Esophagus (tissue), 2 donors: ENCODE measurements at regions not wholly inside any gene's neighbourhood (a gene's known extent, or its start where the extent isn't known, plus 50 kb on each side); places are given as distances from the start of the nearest gene placed in this dataset.
"Not testable (repeated sequence)": the region's sequence is repeated elsewhere in the genome, so short reads cannot be mapped to it uniquely, and the experiment has no call there.

ENCODE experiments used
- H3K27ac ChIP-seq, 2 donors: one replicate each; pipeline ENCODE4 v1.5.1; 2013; ENCODE audit warnings: low read depth in 2 of 2, mild to moderate bottlenecking in 2 of 2, inconsistent platforms in 1 of 2, low read length in 1 of 2, moderate library complexity in 1 of 2
- H3K27me3 ChIP-seq, 2 donors: one replicate each; pipeline ENCODE4 v1.6.1; 2013; ENCODE audit warnings: low read length in 2 of 2, control low read depth in 1 of 2, mild to moderate bottlenecking in 1 of 2; ENCODE audit not compliant: insufficient read depth in 2 of 2, control insufficient read depth in 1 of 2
- H3K36me3 ChIP-seq, 2 donors: one replicate each; pipeline ENCODE4 v1.6.1; 2013; ENCODE audit warnings: low read length in 1 of 2; ENCODE audit not compliant: control insufficient read depth in 2 of 2, insufficient read depth in 2 of 2
- H3K4me1 ChIP-seq, 2 donors: one replicate each; pipeline ENCODE4 v1.6.1; 2013; ENCODE audit warnings: low read length in 1 of 2; ENCODE audit not compliant: control insufficient read depth in 2 of 2, insufficient read depth in 2 of 2
- H3K4me3 ChIP-seq, 2 donors: one replicate each; pipeline ENCODE4 v1.5.1; 2013; ENCODE audit warnings: low read length in 2 of 2, mild to moderate bottlenecking in 2 of 2, low read depth in 1 of 2, moderate library complexity in 1 of 2
- H3K9me3 ChIP-seq, 2 donors: one replicate each; pipeline ENCODE4 v1.6.1; 2013; ENCODE audit warnings: mild to moderate bottlenecking in 2 of 2, low read depth in 1 of 2, low read length in 1 of 2, moderate library complexity in 1 of 2; ENCODE audit not compliant: control insufficient read depth in 2 of 2, insufficient read depth in 1 of 2
- WGBS, 2 donors: extraction: QIAGEN DNeasy Blood & Tissue Kit; methylation state at CpG; one replicate each; pipeline ENCODE4 v1.1.7; 2013; 5-methylcytosine and 5-hydroxymethylcytosine counted together
- donor health status: healthy with polysubstance abuse.
- donor health status: Bipolar disorder and iron deficiency.

DNA sequence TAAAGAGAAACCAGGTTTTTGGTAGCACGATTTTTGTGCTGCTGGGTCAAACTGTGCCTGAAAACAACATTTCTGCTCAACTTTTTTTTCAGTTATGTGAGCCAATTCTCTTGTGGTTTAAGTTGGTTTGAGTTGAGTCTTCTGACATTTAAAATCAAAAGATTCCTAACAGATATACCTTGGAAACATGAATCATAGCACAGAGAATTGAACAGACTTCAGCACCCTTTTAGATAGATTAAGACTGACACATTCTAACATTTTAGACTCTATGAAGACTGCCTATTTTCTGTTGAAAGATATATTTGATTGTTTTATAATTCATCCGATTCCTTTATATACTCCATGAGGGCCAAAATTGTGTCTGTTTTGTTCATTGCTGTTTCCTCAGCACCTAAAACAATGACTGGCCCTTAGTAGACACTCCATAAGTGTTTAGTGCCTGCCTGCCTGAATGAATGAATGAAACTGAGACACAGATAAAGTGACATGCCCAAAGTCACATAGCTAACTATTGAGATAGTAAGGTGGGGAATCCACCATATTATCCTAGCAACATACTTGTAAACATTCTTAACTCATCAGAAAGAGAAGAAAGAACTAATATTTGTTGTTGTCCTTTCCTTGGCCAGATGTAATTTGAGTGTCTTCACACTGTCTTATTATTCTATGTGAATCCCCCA is 624.0 kb downstream of the MID1IP1 start:
- 85 to 88% methylated on average over 2 of the region's 2 CpGs for WGBS, 2 donors
- no peak overlapping the region for H3K4me3 ChIP-seq
- H3K27me3 ChIP-seq: no peaks in the 10 kb centered on the region
- H3K9me3 ChIP-seq: no peaks in the 10 kb centered on the region
- no peak overlapping the region for H3K27ac ChIP-seq
- no peaks in the 10 kb centered on the region for H3K4me1 ChIP-seq
- no peaks in the 10 kb centered on the region for H3K36me3 ChIP-seq

GRCh38 chrX:39426101-39426500 is 624.8 kb downstream of the MID1IP1 start:
- no peaks in the 10 kb centered on the region for H3K9me3 ChIP-seq
- no peak overlapping the region for H3K4me3 ChIP-seq
- H3K36me3 ChIP-seq: no peaks in the 10 kb centered on the region
- H3K27me3 ChIP-seq: no peaks in the 10 kb centered on the region
- no peak overlapping the region for H3K27ac ChIP-seq
- 86 to 93% methylated on average over 6 of the region's 6 CpGs for WGBS, 2 donors
- H3K4me1 ChIP-seq: no peaks in the 10 kb centered on the region

GRCh38 chrX:39427492-39427891 is 626.2 kb downstream of the MID1IP1 start:
- 57 to 69% methylated on average over 6 of the region's 6 CpGs for WGBS, 2 donors

GRCh38 chrX:39427906-39428305 is 626.6 kb downstream of the MID1IP1 start:
- Histone ChIP-seq H3K36me3 (no peaks in the 10 kb centered on the region), H3K27ac (no peak overlapping the region), H3K27me3 (no peaks in the 10 kb centered on the region), H3K4me1 (no peaks in the 10 kb centered on the region), H3K4me3 (no peak overlapping the region), H3K9me3 (no peaks in the 10 kb centered on the region)
- whole genome bisulfite sequencing, 2 donors: 59 to 65% methylated on average over 3 of the region's 3 CpGs

More at GRCh38 chrX:39427492-39427891, 626.2 kb downstream of the MID1IP1 start:
- H3K27me3 ChIP-seq: no peaks in the 10 kb centered on the region
- no peak overlapping the region for H3K27ac ChIP-seq
- H3K4me1 ChIP-seq: no peaks in the 10 kb centered on the region
- H3K4me3 ChIP-seq: no peak overlapping the region
- H3K36me3 ChIP-seq: no peaks in the 10 kb centered on the region
- no peaks in the 10 kb centered on the region for H3K9me3 ChIP-seq

GRCh38 chrX:39430551-39430950 is 629.3 kb downstream of the MID1IP1 start:
- no peaks in the 10 kb centered on the region for H3K36me3 ChIP-seq
- no peaks in the 10 kb centered on the region for H3K4me1 ChIP-seq
- 82 to 91% methylated on average over 5 of the region's 5 CpGs for WGBS, 2 donors
- no peaks in the 10 kb centered on the region for H3K9me3 ChIP-seq
- no peak overlapping the region for H3K27ac ChIP-seq
- H3K27me3 ChIP-seq: no peaks in the 10 kb centered on the region
- H3K4me3 ChIP-seq: no peak overlapping the region

GRCh38 chrX:39431893-39432292 is 630.6 kb downstream of the MID1IP1 start:
- Histone ChIP-seq H3K36me3 (no peaks in the 10 kb centered on the region), H3K9me3 (no peaks in the 10 kb centered on the region), H3K27me3 (no peaks in the 10 kb centered on the region), H3K27ac (no peak overlapping the region), H3K4me1 (no peaks in the 10 kb centered on the region), H3K4me3 (no peak overlapping the region)
- 25 to 53% methylated on average over 2 of the region's 2 CpGs for WGBS, 2 donors

- H3K9me3 ChIP-seq, H3K27me3 ChIP-seq, H3K36me3 ChIP-seq, H3K4me1 ChIP-seq, H3K27ac ChIP-seq, H3K4me3 ChIP-seq: not testable (repeated sequence)
- 68 to 84% methylated on average over 5 of the region's 5 CpGs for WGBS, 2 donors
These were observed 633.4 kb downstream of the MID1IP1 start for GRCh38 chrX:39434671-39435070.

DNA sequence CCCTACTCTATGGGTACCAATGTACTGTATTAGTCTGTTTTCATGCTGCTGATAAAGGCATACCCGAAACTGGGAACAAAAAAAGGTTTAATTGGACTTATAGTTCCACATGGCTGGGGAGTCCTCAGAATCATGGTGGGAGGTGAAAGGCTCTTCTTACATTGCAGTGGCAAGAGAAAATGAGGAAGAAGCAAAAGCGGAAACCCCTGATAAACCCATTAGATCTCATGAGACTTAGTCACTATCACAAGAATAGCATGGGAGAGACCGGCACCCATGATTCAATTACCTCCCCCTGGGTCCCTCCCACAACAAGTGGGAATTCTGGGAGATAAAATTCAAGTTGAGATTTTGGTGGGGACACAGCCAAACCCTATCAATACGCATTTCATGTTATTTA is 635.3 kb downstream of the MID1IP1 start:
- not testable (repeated sequence) for H3K4me3 ChIP-seq, H3K27me3 ChIP-seq, H3K4me1 ChIP-seq, H3K27ac ChIP-seq, H3K36me3 ChIP-seq, H3K9me3 ChIP-seq
- WGBS, 2 donors: 80 to 82% methylated on average over 4 of the region's 4 CpGs

GRCh38 chrX:39437670-39438441 is 636.6 kb downstream of the MID1IP1 start:
- no peak overlapping the region for H3K27ac ChIP-seq
- WGBS, 2 donors: 70 to 87% methylated on average over 8 of the region's 8 CpGs
- no peaks in the 10 kb centered on the region for H3K36me3 ChIP-seq
- H3K27me3 ChIP-seq: no peaks in the 10 kb centered on the region
- H3K9me3 ChIP-seq: no peaks in the 10 kb centered on the region
- H3K4me1 ChIP-seq: no peaks in the 10 kb centered on the region
- no peak overlapping the region for H3K4me3 ChIP-seq
